Spleen (tissue), 7 donors: ENCODE measurements at regions not wholly inside any gene's neighbourhood (a gene's known extent, or its start where the extent isn't known, plus 50 kb on each side); places are given as distances from the start of the nearest gene placed in this dataset.

Experiments used
- CTCF ChIP-seq, 11 experiments: fragments of 200-600 bp in 7 of 11; fragments of 450-650 bp in 4 of 11; sonication (generic) in 4 of 11; IDR thresholded peaks in 8 of 11; conservative IDR thresholded peaks in 3 of 11; 1 replicate in 7 of 11; 2 replicates in 4 of 11; pipeline versions ENCODE4 v1.4.0 to v1.8.0; 2016 to 2021; ENCODE audit warnings: antibody characterized with exemption in 11 of 11, inconsistent platforms in 4 of 11, mild to moderate bottlenecking in 1 of 11
- POLR2A ChIP-seq, 3 donors: fragments of 450-650 bp; IDR thresholded peaks; one replicate each; pipeline ENCODE4 v1.5.1; 2017; ENCODE audit warnings: antibody characterized with exemption in 3 of 3, mild to moderate bottlenecking in 1 of 3
- donor health status: DM: no; HTN: no; CAD: no; lungs with moderate emphysema.
- donor health status: DM: no; HTN: no; CAD: no.
- donor health status: DM: no; HTN: no; CAD: no.

DNA sequence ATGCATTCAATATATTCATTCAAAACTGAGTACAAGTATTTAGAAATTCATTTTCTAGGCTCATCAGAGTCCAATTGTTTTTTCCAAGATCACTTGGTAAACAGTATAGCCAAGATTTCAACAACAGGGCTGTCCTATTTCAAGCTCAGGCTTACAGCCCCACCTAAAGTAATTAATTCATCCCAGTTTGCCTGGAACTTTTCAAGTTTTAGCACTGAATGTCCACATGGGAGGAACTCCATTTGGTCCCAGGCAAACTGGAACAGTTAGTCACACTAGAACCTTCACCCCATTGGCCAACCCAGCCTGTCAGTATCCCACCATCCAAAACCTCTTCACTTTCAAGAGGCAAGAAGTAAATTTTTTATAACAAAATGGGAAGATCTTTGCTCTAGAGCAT lies 210.9 kb downstream of the DPY19L2 start:
- TF ChIP-seq POLR2A (IDR thresholded peaks at IDR 0.05) (no peak), CTCF (IDR thresholded peaks at IDR 0.05 in 8 of 11, conservative IDR thresholded peaks at IDR 0.05 in 3 of 11) (no peak)
